ENCODE measurements at regions not wholly inside any gene's neighbourhood (a gene's known extent, or its start where the extent isn't known, plus 50 kb on each side); places are given as distances from the start of the nearest gene placed in this dataset.

GRCh38 chr15:29437888-29438702 is 168.5 kb upstream of the NSMCE3 start:
- no peak for DNase-seq (ENCODE audit: low read depth)
- no peak overlapping the region for H3K4me3 ChIP-seq (ENCODE audit: low read depth, low read length)
- TF ChIP-seq CTCF (IDR thresholded peaks at IDR 0.05; ENCODE audit: insufficient read depth, low read depth, low read length, missing control alignments), result no peak

- no peak overlapping the region for H3K4me3 ChIP-seq (ENCODE audit: low read depth, low read length)
- TF ChIP-seq CTCF (IDR thresholded peaks at IDR 0.05; ENCODE audit: insufficient read depth, low read depth, low read length, missing control alignments), result no peak
- no peak for DNase-seq (ENCODE audit: low read depth)
These were observed 166.2 kb upstream of the NSMCE3 start for GRCh38 chr15:29435811-29436210.

- DNase-seq (ENCODE audit: low read depth), result no peak
- no peak for TF ChIP-seq CTCF (IDR thresholded peaks at IDR 0.05; ENCODE audit: insufficient read depth, low read depth, low read length, missing control alignments)
- no peak overlapping the region for H3K4me3 ChIP-seq (ENCODE audit: low read depth, low read length)
These were observed 164.7 kb upstream of the NSMCE3 start for GRCh38 chr15:29434280-29434679.

GRCh38 chr15:29433507-29434248 is 164.1 kb upstream of the NSMCE3 start:
- TF ChIP-seq CTCF (IDR thresholded peaks at IDR 0.05; ENCODE audit: insufficient read depth, low read depth, low read length, missing control alignments), result no peak
- no peak overlapping the region for H3K4me3 ChIP-seq (ENCODE audit: low read depth, low read length)
- DNase-seq (ENCODE audit: low read depth), result no peak

GRCh38 chr15:29433050-29433318 is 163.4 kb upstream of the NSMCE3 start:
- H3K4me3 ChIP-seq (ENCODE audit: low read depth, low read length), result no peak overlapping the region
- no peak for DNase-seq (ENCODE audit: low read depth)
- no peak for TF ChIP-seq CTCF (IDR thresholded peaks at IDR 0.05; ENCODE audit: insufficient read depth, low read depth, low read length, missing control alignments)

- no peak overlapping the region for H3K4me3 ChIP-seq (ENCODE audit: low read depth, low read length)
- DNase-seq (ENCODE audit: low read depth), result no peak
- TF ChIP-seq CTCF (IDR thresholded peaks at IDR 0.05; ENCODE audit: insufficient read depth, low read depth, low read length, missing control alignments), result no peak
These were observed 162.8 kb upstream of the NSMCE3 start for GRCh38 chr15:29432191-29433049.
